IMR-90 (cell line): ENCODE measurements at regions not wholly inside any gene's neighbourhood (a gene's known extent, or its start where the extent isn't known, plus 50 kb on each side); places are given as distances from the start of the nearest gene placed in this dataset.

Source experiments
- ATAC-seq: fragments of 200-7000 bp; cut with Tn5 transposase; 2 replicates; pipeline ENCODE4 v1.9.1; 2020; ENCODE audit warnings: low read depth, mild to moderate bottlenecking, moderate library complexity
- BruUV-seq: library from RNA; stranded (reverse); fragments of 400-500 nt; replicated peaks from 2 replicates; lab custom pipeline; 2021; lab: Mats Ljungman, UMichigan
- CTCF ChIA-PET: fragments of 300-600 bp; formaldehyde crosslinking; extraction: SDS; loops from one replicate; lab custom pipeline; 2021; ENCODE audit warnings: antibody characterized with exemption; lab: Yijun Ruan, JAX
- POLR2A ChIA-PET: fragments of 300-600 bp; sonication (Branson Sonifier 250); formaldehyde crosslinking; loops from one replicate; lab custom pipeline; 2022; ENCODE audit warnings: antibody characterized with exemption; ENCODE audit not compliant: unreplicated experiment; lab: Charles Lee
- DNase-seq: peaks from one replicate; pipeline ENCODE4 v3.0.0; 2013
- H2AFZ ChIP-seq: replicated peaks from 2 replicates; pipeline ENCODE3; 2013; ENCODE audit warnings: low read length, mild to moderate bottlenecking; ENCODE audit not compliant: poor library complexity
- H2AK5ac ChIP-seq: 2 replicates; pipeline ENCODE4 v1.6.1; 2013; ENCODE audit warnings: low read depth, low read length, inconsistent platforms
- H2AK9ac ChIP-seq: replicated peaks from 2 replicates; pipeline ENCODE3; 2013; ENCODE audit warnings: mild to moderate bottlenecking, low read depth, low read length, moderate library complexity; ENCODE audit not compliant: poor library complexity
- H2BK120ac ChIP-seq: 2 replicates; pipeline ENCODE4 v1.6.1; 2013; ENCODE audit warnings: low read depth, low read length, inconsistent platforms
- H2BK15ac ChIP-seq: 3 replicates; pipeline ENCODE4 v1.6.1; 2013; ENCODE audit warnings: low read depth, low read length, inconsistent platforms
- H2BK20ac ChIP-seq: 2 replicates; pipeline ENCODE4 v1.6.1; 2013; ENCODE audit warnings: low read depth, mild to moderate bottlenecking, inconsistent platforms, low read length, moderate library complexity
- H2BK5ac ChIP-seq: 2 replicates; pipeline ENCODE4 v1.6.1; 2013; ENCODE audit warnings: mild to moderate bottlenecking, low read depth, low read length, inconsistent platforms; ENCODE audit not compliant: poor library complexity, severe bottlenecking
- H3K14ac ChIP-seq: replicated peaks from 2 replicates; pipeline ENCODE4 v1.6.1; 2013; ENCODE audit warnings: low read depth, low read length, inconsistent platforms
- H3K18ac ChIP-seq: 2 replicates; pipeline ENCODE4 v1.6.1; 2013; ENCODE audit warnings: low read depth, low read length, control low read depth
- H3K23ac ChIP-seq: 2 replicates; pipeline ENCODE4 v1.6.1; 2013; ENCODE audit warnings: low read depth, low read length, inconsistent platforms
- H3K27ac ChIP-seq: 2 replicates; pipeline ENCODE4 v1.5.1; 2013; ENCODE audit warnings: mild to moderate bottlenecking, control low read depth, low read length; ENCODE audit not compliant: insufficient read depth
- H3K27me3 ChIP-seq: 2 replicates; pipeline ENCODE4 v1.6.1; 2013; ENCODE audit warnings: low read length; ENCODE audit not compliant: control insufficient read depth, insufficient read depth
- H3K36me3 ChIP-seq: 2 replicates; pipeline ENCODE4 v1.6.1; 2013; ENCODE audit warnings: low read length, mixed read lengths; ENCODE audit not compliant: control insufficient read depth, insufficient read depth
- H3K4ac ChIP-seq: 2 replicates; pipeline ENCODE4 v1.6.1; 2013; ENCODE audit warnings: low read depth, low read length, inconsistent platforms
- H3K4me1 ChIP-seq: 2 replicates; pipeline ENCODE4 v1.6.1; 2013; ENCODE audit warnings: low read length, mixed read lengths; ENCODE audit not compliant: control insufficient read depth, insufficient read depth
- H3K4me2 ChIP-seq: 2 replicates; pipeline ENCODE4 v1.6.1; 2013; ENCODE audit warnings: low read depth, mild to moderate bottlenecking, control low read depth, low read length, moderate library complexity
- H3K4me3 ChIP-seq: 2 replicates; pipeline ENCODE4 v1.5.1; 2013; ENCODE audit warnings: low read depth, mild to moderate bottlenecking, control low read depth, low read length, moderate library complexity; ENCODE audit not compliant: insufficient read depth
- H3K56ac ChIP-seq: 2 replicates; pipeline ENCODE4 v1.6.1; 2013; ENCODE audit warnings: low read length, inconsistent platforms; ENCODE audit not compliant: insufficient read depth; ENCODE audit errors: extremely low read depth
- H3K79me1 ChIP-seq, 2 experiments: 2 replicates each; pipeline ENCODE4 v1.6.1; 2013; ENCODE audit warnings: low read length in 2 of 2, inconsistent platforms in 1 of 2, low read depth in 1 of 2
- H3K9ac ChIP-seq: 2 replicates; pipeline ENCODE4 v1.6.1; 2013; ENCODE audit warnings: low read depth, low read length, control low read depth
- H3K9me1 ChIP-seq: 2 replicates; pipeline ENCODE4 v1.6.1; 2013; ENCODE audit warnings: low read length, inconsistent platforms; ENCODE audit not compliant: insufficient read depth
- H3K9me3 ChIP-seq: 2 replicates; pipeline ENCODE4 v1.6.1; 2013; ENCODE audit warnings: low read length; ENCODE audit not compliant: control insufficient read depth, insufficient read depth
- H4K20me1 ChIP-seq: 2 replicates; pipeline ENCODE4 v1.6.1; 2013; ENCODE audit warnings: low read length, inconsistent platforms; ENCODE audit not compliant: insufficient read depth
- H4K5ac ChIP-seq: 2 replicates; pipeline ENCODE4 v1.6.1; 2013; ENCODE audit warnings: mild to moderate bottlenecking, low read depth, low read length, control low read depth
- H4K8ac ChIP-seq, 2 experiments: 2 replicates each; pipeline ENCODE4 v1.6.1; 2013; ENCODE audit warnings: low read depth in 2 of 2, low read length in 2 of 2, control low read depth in 1 of 2, inconsistent platforms in 1 of 2
- H4K91ac ChIP-seq: 2 replicates; pipeline ENCODE4 v1.6.1; 2013; ENCODE audit warnings: low read depth, low read length, inconsistent platforms; ENCODE audit not compliant: insufficient read depth
- BHLHE40 ChIP-seq: fragments of 150-350 bp; IDR thresholded peaks from 2 replicates; pipeline ENCODE4 v1.6.1; 2016; ENCODE audit warnings: mild to moderate bottlenecking, low read depth, low read length
- CEBPB ChIP-seq: IDR thresholded peaks from 2 replicates; pipeline ENCODE4 v1.6.1; 2012; ENCODE audit warnings: low read depth, low read length, improper control_type of control experiment
- CHD1 ChIP-seq: IDR thresholded peaks from 2 replicates; pipeline ENCODE4 v1.6.1; 2012; ENCODE audit warnings: low read depth, low read length, improper control_type of control experiment
- ELK1 ChIP-seq: fragments of 150-350 bp; IDR thresholded peaks from 2 replicates; pipeline ENCODE4 v1.6.1; 2016; ENCODE audit warnings: low read depth, mild to moderate bottlenecking, low read length, moderate library complexity, borderline replicate concordance
- FOS ChIP-seq: fragments of 150-350 bp; IDR thresholded peaks from 2 replicates; pipeline ENCODE4 v1.6.1; 2016; ENCODE audit warnings: low read depth, low read length
- MAFK ChIP-seq: IDR thresholded peaks from 2 replicates; pipeline ENCODE4 v1.6.1; 2012; ENCODE audit warnings: low read depth, low read length, improper control_type of control experiment
- MAZ ChIP-seq: IDR thresholded peaks from 2 replicates; pipeline ENCODE4 v1.6.1; 2012; ENCODE audit warnings: low read depth, mild to moderate bottlenecking, low read length, improper control_type of control experiment, moderate library complexity, borderline replicate concordance
- POLR2A ChIP-seq: IDR thresholded peaks from 2 replicates; pipeline ENCODE4 v1.6.1; 2012; ENCODE audit warnings: mild to moderate bottlenecking, low read depth, low read length
- SMC3 ChIP-seq: fragments of 150-350 bp; IDR thresholded peaks from 2 replicates; pipeline ENCODE4 v1.6.1; 2016; ENCODE audit warnings: low read depth, mild to moderate bottlenecking, antibody characterized with exemption, low read length, moderate library complexity
- WGBS, 2 experiments: methylation state at CpG; one replicate each; pipeline versions ENCODE4 v1.1.5 to v1.1.7; 2013; ENCODE audit warnings: missing lambda C conversion rate in 2 of 2; ENCODE audit not compliant: insufficient read length in 1 of 2; ENCODE audit errors: extremely low coverage in 2 of 2; 5-methylcytosine and 5-hydroxymethylcytosine counted together
- dilution Hi-C: fragments of 300-500 bp; cut with HindIII; formaldehyde crosslinking; loops from one replicate; pipeline ENCODE4 v1.14.3; 2018; ENCODE audit warnings: low sequenced_read_pairs; ENCODE audit not compliant: unreplicated experiment
- in situ Hi-C: fragments of 300-500 bp; cut with MboI; formaldehyde crosslinking; loops from 3 replicates; pipeline ENCODE4 v1.14.3; 2019; ENCODE audit warnings: low sequenced_read_pairs, inconsistent platforms, mixed read lengths
- intact Hi-C: fragments of 100-400 bp; cut with micrococcal nuclease; formaldehyde crosslinking; loops from 2 replicates; pipeline ENCODE4 v1.10.0; 2022
- TF ChIP-seq, protein P1 (sequence below): fragments of 150-350 bp; IDR thresholded peaks from 2 replicates; pipeline ENCODE4 v1.6.1; 2017; ENCODE audit warnings: mild to moderate bottlenecking, antibody characterized with exemption, low read length, low read depth
- TF ChIP-seq, protein P2 (sequence below): conservative IDR thresholded peaks from 2 replicates; pipeline ENCODE4 v1.5.1; 2012; ENCODE audit warnings: mild to moderate bottlenecking, low read depth, low read length, improper control_type of control experiment

DNA sequence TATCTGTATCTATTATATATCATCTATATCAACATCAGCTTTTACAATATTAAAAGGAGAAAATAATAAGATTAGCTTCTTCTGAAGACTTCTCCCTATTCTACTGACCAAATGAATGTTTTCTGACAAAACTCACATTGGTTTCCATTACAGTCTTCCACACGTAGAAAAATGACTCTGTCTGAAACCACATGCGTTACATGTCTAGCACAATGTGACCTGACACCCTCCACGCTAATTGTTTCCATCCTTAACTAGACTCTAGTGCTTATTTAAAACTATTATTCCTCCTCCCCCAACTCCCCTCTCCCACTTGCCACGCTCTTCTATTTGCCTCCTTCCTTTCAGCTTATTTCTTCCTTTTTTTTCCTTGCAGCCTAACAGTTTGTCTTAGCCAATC lies 172.1 kb downstream of the ADAMTS15 start:
- no peaks in the 10 kb centered on the region for H4K20me1 ChIP-seq
- no peak overlapping the region for H4K5ac ChIP-seq
- no peaks in the 10 kb centered on the region for H3K27me3 ChIP-seq
- no peak overlapping the region for H4K8ac ChIP-seq
- dilution Hi-C loops (no loop called here), intact Hi-C loops (loop anchor here (5.0 kb wide), 1 partner anchor 168 kb away; no protein-coding TSS in a partner anchor), in situ Hi-C loops (no loop called here)
- ChIA-PET CTCF (no interaction called here), POLR2A (no interaction called here)
- H3K56ac ChIP-seq, result no peak overlapping the region
- no peak overlapping the region for H3K4me3 ChIP-seq
- no peak overlapping the region for H2AK9ac ChIP-seq
- H2BK5ac ChIP-seq, result no peak overlapping the region
- H3K79me1 ChIP-seq, result no peaks in the 10 kb centered on the region
- no peak overlapping the region for H3K4me2 ChIP-seq
- H3K9ac ChIP-seq, result no peak overlapping the region
- H4K91ac ChIP-seq, result no peak overlapping the region
- H3K9me3 ChIP-seq, result peaks cover 3% of the 10 kb centered on the region
- WGBS, 2 experiments, result 97 to 100% methylated on average over 1 to 3 of the region's 4 CpGs
- no peak overlapping the region for H3K14ac ChIP-seq
- peaks cover 10% of the 10 kb centered on the region for H3K4me1 ChIP-seq
- H3K9me1 ChIP-seq, result peaks cover 4% of the 10 kb centered on the region; the same call in 1 of the 2 replicates
- no peak overlapping the region for H2BK20ac ChIP-seq
- no peak overlapping the region for H3K23ac ChIP-seq
- H2BK15ac ChIP-seq, result no peak overlapping the region
- no peak overlapping the region for H3K4ac ChIP-seq
- H2BK120ac ChIP-seq, result no peak overlapping the region
- no peak overlapping the region for H2AFZ ChIP-seq
- no peaks in the 10 kb centered on the region for H3K36me3 ChIP-seq
- H3K18ac ChIP-seq, result no peak overlapping the region
- no peak overlapping the region for H2AK5ac ChIP-seq
- DNase-seq (no peak), ATAC-seq (no peak)
- TF ChIP-seq ELK1 (no peak), CEBPB (no peak), BHLHE40 (no peak), MAFK (no peak), SMC3 (no peak), FOS (no peak), POLR2A (no peak), MAZ (no peak), CHD1 (no peak)
- TF ChIP-seq, protein P1, sequence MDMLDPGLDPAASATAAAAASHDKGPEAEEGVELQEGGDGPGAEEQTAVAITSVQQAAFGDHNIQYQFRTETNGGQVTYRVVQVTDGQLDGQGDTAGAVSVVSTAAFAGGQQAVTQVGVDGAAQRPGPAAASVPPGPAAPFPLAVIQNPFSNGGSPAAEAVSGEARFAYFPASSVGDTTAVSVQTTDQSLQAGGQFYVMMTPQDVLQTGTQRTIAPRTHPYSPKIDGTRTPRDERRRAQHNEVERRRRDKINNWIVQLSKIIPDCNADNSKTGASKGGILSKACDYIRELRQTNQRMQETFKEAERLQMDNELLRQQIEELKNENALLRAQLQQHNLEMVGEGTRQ, result no peak
- TF ChIP-seq, protein P2, sequence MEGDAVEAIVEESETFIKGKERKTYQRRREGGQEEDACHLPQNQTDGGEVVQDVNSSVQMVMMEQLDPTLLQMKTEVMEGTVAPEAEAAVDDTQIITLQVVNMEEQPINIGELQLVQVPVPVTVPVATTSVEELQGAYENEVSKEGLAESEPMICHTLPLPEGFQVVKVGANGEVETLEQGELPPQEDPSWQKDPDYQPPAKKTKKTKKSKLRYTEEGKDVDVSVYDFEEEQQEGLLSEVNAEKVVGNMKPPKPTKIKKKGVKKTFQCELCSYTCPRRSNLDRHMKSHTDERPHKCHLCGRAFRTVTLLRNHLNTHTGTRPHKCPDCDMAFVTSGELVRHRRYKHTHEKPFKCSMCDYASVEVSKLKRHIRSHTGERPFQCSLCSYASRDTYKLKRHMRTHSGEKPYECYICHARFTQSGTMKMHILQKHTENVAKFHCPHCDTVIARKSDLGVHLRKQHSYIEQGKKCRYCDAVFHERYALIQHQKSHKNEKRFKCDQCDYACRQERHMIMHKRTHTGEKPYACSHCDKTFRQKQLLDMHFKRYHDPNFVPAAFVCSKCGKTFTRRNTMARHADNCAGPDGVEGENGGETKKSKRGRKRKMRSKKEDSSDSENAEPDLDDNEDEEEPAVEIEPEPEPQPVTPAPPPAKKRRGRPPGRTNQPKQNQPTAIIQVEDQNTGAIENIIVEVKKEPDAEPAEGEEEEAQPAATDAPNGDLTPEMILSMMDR, result no peak
- H3K27ac ChIP-seq, result no peak overlapping the region
- BruUV-seq, result no TSS peak
